ENCODE measurements at regions not wholly inside any gene's neighbourhood (a gene's known extent, or its start where the extent isn't known, plus 50 kb on each side); places are given as distances from the start of the nearest gene placed in this dataset.
"Not testable (repeated sequence)": the region's sequence is repeated elsewhere in the genome, so short reads cannot be mapped to it uniquely, and the experiment has no call there.

DNA sequence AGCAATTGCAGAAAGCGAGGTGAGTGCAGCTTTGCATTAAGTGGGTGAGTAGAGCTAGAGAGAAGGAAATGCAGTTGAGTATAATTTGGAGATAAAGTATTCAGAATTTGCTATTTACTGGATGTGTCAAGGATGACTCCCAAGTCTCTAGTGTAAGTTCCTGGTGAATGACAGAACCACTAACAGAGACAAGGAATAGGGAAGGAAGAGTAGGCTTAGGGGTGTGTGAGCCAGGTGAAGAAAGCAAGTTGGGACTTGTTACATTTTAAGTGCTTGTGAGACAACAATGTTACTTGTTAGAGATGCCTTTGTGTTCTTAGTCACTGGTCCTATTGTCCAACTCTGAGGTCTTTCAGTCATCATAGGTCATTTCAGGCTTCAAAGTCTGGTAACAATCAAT is 70.8 kb downstream of the TBC1D26 start:
- DNase-seq (ENCODE audit: low read depth in 2 of 2): not testable (repeated sequence)

- not testable (repeated sequence) for DNase-seq (ENCODE audit: low read depth in 2 of 2)
These were observed 74.7 kb downstream of the TBC1D26 start for GRCh38 chr17:15806825-15807224.

GRCh38 chr17:15813388-15813787 is 81.3 kb downstream of the TBC1D26 start:
- DNase-seq (ENCODE audit: low read depth in 2 of 2): not testable (repeated sequence)

DNA sequence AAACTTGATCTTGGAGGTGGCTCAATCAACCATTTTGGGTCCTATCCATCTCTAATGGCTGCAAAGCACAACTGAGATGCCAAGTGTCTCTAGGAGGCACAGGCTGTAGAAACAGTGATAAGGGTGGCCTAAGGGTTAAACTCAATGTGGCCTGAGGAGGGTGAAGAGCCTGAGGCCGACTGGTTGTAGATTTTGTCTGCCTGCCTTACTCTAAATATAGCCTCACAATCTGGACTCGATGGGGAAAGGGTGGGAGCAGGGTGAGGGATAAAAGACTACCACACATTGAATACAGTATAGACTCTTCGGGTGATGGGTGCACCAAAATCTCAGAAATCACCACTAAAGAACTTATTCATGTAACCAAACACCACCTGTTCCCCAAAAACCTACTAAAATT is 81.9 kb downstream of the TBC1D26 start:
- DNase-seq (ENCODE audit: low read depth in 2 of 2): not testable (repeated sequence)

GRCh38 chr17:15817861-15818260 is 85.8 kb downstream of the TBC1D26 start:
- DNase-seq (ENCODE audit: low read depth in 2 of 2): not testable (repeated sequence)

DNA sequence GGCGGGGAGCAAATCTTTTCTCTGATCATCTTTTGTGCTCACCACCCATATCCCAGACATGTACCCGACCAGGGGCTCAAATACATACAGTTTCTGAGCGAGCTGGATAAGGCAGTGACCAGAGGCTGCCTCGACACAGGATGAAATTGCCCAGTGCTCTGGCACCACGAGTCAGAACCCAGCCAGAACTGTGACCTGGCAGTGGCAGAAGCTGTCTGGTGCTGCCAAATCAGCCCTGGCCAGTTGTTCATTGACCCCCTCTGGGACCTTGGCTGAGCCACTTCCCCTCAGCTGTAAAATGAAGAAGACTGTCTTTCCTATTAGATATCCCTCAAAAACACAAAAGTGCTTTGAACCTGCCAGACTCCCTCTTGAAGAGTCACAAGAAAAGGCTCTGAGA is 90.2 kb downstream of the TBC1D26 start:
- not testable (repeated sequence) for DNase-seq (ENCODE audit: low read depth in 2 of 2)

GRCh38 chr17:15828727-15829314 is 96.7 kb downstream of the TBC1D26 start:
- DNase-seq (ENCODE audit: low read depth in 2 of 2): peak; percentile 27 to 65

- not testable (repeated sequence) for DNase-seq (ENCODE audit: low read depth in 2 of 2)
These were observed 98.1 kb downstream of the TBC1D26 start for GRCh38 chr17:15830221-15830620.

DNA sequence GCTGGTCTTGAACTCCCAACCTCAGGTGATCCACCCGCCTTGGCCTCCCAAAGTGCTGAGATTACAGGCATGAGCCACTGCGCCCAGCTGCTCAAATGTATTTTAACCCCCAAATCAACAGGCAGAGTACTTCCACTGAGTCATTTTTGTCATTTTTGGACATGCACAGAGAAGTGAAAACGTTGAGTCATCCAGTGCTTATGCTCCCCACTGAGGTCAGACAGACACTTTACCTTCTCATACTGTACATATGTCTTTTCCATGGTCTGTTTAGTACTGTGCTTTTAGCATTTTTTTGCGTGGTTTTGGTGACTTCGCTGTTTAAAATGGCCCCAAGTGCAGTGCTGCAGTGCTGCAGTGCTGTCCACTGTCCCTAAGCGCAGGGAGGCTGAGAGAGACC is 99.1 kb downstream of the TBC1D26 start:
- not testable (repeated sequence) for DNase-seq (ENCODE audit: low read depth in 2 of 2)

GRCh38 chr17:15832921-15833480 is 100.9 kb downstream of the TBC1D26 start:
- not testable (repeated sequence) for DNase-seq (ENCODE audit: low read depth in 2 of 2)

GRCh38 chr17:15833890-15834289 is 101.8 kb downstream of the TBC1D26 start:
- DNase-seq (ENCODE audit: low read depth in 2 of 2): not testable (repeated sequence)

DNA sequence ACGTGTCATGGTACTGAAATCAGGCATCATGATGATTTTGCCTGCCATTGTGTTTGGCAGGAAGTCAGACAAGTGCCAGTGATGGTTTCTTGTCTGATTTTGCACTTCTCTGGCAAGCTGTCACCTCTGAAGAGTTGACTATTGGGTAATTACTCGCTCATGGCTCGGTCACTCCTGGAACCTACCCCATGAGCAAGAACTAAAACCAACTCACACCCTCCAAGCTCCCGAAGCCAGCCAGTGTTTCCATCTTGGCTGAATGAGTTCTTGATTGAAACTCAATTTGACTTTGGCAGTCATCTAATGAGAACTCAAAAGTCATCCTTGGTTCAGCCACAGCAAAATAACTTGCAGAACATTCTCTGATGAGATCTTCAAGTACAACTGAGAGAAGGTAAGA is 103.4 kb downstream of the TBC1D26 start:
- not testable (repeated sequence) for DNase-seq (ENCODE audit: low read depth in 2 of 2)

DNA sequence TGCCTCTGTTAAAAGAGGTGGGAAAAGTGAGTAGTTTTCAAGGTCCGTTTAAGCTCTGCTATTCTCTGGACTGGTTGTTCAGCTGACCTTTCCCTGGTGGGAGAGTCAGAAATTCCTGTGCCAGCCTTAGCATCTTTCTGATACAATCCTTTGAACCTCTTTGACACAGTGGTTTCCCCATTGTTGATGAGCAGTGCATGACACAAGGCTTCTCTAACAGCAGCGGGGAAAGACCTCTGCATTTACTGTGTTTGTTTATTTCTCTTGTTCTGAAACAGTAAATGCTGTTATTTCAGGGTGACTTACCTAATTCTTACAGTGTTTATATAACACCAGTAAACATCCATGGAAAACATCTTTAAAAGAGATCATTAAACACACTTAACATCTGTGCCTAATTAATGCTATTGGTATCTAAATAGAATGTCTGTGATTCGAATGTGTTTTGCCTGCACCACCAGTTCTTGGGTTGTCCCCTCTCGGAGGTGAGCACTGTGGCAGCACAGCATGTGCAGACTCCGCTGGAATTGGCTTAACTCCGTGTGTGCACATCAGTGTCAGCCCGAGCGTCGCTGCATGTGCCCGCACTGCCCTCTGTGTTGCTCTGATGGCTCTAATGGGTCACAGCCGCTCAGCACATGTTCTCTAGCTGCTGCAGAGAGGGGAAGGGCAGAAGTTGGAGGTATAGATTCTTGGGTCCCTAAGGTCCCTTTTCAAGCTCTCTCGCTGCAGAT is 104.3 kb downstream of the TBC1D26 start:
- not testable (repeated sequence) for DNase-seq (ENCODE audit: low read depth in 2 of 2)

DNA sequence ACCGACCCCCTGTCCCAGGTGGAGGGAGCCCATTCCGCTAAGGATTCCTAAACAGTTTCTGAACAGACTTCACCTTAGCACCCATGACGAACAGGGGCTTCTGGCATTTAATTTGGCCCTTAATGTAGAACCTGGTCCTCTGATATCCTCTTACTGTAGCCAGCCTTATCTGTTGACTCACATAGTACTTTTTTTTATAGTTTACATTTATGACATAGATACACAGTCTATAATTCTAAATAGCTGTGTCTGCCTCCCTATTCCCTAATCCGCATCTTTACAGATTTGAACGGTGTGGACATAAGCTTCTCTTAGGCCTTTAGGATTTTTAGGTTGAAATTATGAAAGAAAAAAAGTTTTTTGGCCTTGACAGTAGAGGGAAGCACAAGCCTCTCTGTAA is 104.9 kb downstream of the TBC1D26 start:
- DNase-seq (ENCODE audit: low read depth in 2 of 2): not testable (repeated sequence)

DNA sequence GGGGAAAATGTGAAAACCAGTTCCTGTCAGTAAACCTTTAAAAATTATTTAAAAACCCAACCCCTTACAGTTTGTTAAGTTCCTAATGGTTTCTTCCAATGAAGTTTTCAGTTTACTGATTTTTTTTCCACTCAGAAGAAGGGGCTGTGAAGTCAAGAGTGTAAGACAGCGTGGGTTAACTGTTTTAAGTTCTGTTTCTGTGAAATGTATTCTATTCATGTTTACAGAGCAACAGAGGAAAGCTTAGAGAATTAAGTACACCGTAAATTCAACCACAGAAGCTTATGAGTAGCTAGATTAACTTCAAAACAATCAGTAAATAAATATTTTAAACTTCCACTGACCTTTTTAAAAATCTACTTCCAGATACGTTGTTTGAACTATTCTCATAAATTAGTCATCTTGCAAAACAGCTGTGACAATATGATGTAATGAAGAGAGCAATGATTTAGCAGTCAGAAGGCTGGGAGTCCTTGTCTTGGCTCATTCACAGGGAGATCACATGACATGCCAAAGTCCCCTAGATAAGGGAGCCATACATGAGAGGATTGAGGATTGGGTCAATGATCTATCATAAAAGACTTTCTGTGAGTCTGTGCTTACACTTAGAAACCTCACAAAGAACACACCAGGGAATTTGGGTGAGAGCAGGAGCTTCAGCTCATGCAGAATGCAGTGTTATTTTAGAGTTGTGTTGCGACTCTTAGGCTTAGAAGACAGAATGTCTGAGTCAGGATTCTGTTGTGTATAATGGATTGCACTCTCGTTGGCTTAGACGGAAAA is 97.3 kb upstream of the ADORA2B start:
- DNase-seq (ENCODE audit: low read depth in 2 of 2): not testable (repeated sequence)

DNA sequence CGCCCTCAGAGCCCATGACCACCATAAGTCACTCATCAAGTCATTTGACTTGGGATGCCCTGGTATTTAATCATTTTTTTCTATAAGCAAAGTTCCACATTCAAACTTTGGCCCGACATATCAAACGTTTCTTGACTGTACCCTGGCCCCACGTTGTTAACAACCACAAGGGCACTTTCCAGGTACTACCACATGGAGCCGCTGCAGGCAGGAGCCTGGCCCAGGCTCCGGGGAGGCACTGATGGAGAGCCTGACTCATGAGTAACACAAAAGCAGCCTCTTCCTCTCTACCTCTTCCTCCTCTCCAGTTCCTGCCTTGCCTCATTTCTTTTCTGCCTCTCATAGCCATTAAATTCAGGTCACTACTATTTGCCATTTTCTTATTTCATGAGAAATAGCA is 95.9 kb upstream of the ADORA2B start:
- DNase-seq (ENCODE audit: low read depth in 2 of 2): peak; percentile 36 to 69

DNA sequence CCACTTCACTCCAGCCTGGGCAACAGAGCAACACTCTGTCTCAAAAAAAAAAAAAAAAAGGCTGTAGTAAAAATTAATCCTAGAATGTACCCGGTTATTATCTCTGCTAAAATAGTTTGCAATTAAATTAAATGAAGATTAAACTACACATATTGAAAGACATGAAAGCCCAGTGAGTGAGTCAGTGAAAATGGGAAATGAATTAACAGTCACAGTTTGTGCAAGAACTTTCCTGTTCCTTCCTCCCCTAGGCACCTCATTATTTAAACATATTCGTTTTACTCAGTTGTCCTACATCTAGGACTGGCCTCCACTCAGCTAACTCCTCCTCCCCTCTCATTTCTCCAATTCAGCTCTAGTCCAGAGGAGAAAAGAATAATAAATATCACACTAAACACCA is 94.9 kb upstream of the ADORA2B start:
- not testable (repeated sequence) for DNase-seq (ENCODE audit: low read depth in 2 of 2)

- not testable (repeated sequence) for DNase-seq (ENCODE audit: low read depth in 2 of 2)
These were observed 94.2 kb upstream of the ADORA2B start for GRCh38 chr17:15850687-15851086.

- not testable (repeated sequence) for DNase-seq (ENCODE audit: low read depth in 2 of 2)
These were observed 92.1 kb upstream of the ADORA2B start for GRCh38 chr17:15852863-15853262.

- not testable (repeated sequence) for DNase-seq (ENCODE audit: low read depth in 2 of 2)
These were observed 88.7 kb upstream of the ADORA2B start for GRCh38 chr17:15856191-15856590.

DNA sequence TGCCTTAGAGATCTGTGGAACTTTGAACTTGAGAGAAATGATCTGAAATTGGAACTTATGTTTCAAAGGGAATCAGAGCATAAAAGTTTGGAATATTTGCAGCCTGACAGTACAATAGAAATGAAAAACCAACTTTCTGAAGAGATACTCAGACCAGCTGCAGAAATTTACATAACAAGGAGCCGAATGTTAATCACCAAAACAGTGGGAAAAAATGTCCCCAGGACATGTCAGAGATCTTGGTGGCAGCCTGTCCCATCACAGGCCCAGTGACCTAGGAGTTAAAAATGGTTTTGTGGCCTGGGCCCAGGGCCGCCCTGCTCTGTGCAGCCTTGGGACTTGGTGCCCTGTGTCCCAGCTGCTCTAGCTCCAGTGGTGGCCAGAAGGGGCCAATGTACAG is 88.2 kb upstream of the ADORA2B start:
- DNase-seq (ENCODE audit: low read depth in 2 of 2): not testable (repeated sequence)

GRCh38 chr17:15858082-15858481 is 86.8 kb upstream of the ADORA2B start:
- DNase-seq (ENCODE audit: low read depth in 2 of 2): not testable (repeated sequence)

Data from dermis microvascular lymphatic vessel endothelial cell (primary cell).